Transverse colon (tissue), 4 donors: ENCODE measurements at regions not wholly inside any gene's neighbourhood (a gene's known extent, or its start where the extent isn't known, plus 50 kb on each side); places are given as distances from the start of the nearest gene placed in this dataset.

Source experiments
- DNase-seq: peaks from one replicate; pipeline ENCODE4 v3.0.0-alpha.2; 2019
- H3K27ac ChIP-seq, 4 donors: fragments of 200-600 bp; sonication (generic); 2 replicates each; pipeline ENCODE4 v1.5.1; 2016 to 2018; ENCODE audit warnings: inconsistent platforms in 4 of 4
- H3K27me3 ChIP-seq: fragments of 200-600 bp; sonication (generic); 2 replicates; pipeline ENCODE4 v1.5.1; 2017; ENCODE audit warnings: inconsistent platforms
- H3K36me3 ChIP-seq, 4 donors: fragments of 200-600 bp; sonication (generic); 2 replicates each; pipeline ENCODE4 v1.5.1; 2017 to 2019; ENCODE audit warnings: inconsistent platforms in 4 of 4
- H3K4me1 ChIP-seq, 4 donors: fragments of 200-600 bp; sonication (generic); 2 replicates each; pipeline ENCODE4 v1.5.1; 2017 to 2020; ENCODE audit warnings: inconsistent platforms in 4 of 4
- H3K4me3 ChIP-seq, 4 donors: fragments of 200-600 bp; sonication (generic); 1 replicate in 1 of 4; 2 replicates in 3 of 4; pipeline versions ENCODE4 v1.5.1 to v1.6.1; 2017 to 2019; ENCODE audit warnings: inconsistent platforms in 4 of 4
- H3K9me3 ChIP-seq, 2 donors: fragments of 200-600 bp; sonication (generic); 2 replicates each; pipeline ENCODE4 v1.5.1; 2017 to 2019; ENCODE audit warnings: inconsistent platforms in 2 of 2
- EP300 ChIP-seq: sonication (generic); formaldehyde crosslinking; IDR thresholded peaks from one replicate; pipeline ENCODE4 v1.6.1; 2017; ENCODE audit warnings: antibody characterized with exemption, low read depth
- POLR2A ChIP-seq: fragments of 450-650 bp; IDR thresholded peaks from one replicate; pipeline ENCODE4 v1.6.1; 2016; ENCODE audit warnings: antibody characterized with exemption, mild to moderate bottlenecking, moderate library complexity
- POLR2AphosphoS5 ChIP-seq, 3 donors: sonication (generic); formaldehyde crosslinking; IDR thresholded peaks; one replicate each; pipeline ENCODE4 v1.6.1; 2016; ENCODE audit warnings: antibody characterized with exemption in 3 of 3
- WGBS, 2 donors: methylation state at CpG; one replicate each; pipeline ENCODE4 v1.1.5; 2018; ENCODE audit warnings: low coverage in 1 of 2; 5-methylcytosine and 5-hydroxymethylcytosine counted together
- in situ Hi-C, 4 donors: fragments of 200-750 bp; cut with MboI; loops; one replicate each; pipeline versions ENCODE4 v1.15.0 to v1.15.1; 2017; ENCODE audit warnings: low sequenced_read_pairs in 3 of 4, low pct_ligation_motif_present in 1 of 4, low pct_unique_long_range_greater_than_20kb in 1 of 4
- intact Hi-C: fragments of 100-400 bp; cut with DNase I; formaldehyde crosslinking; loops from one replicate; pipeline ENCODE4 v1.15.1; 2023; ENCODE audit warnings: low total_unique reads
- TF ChIP-seq, protein P1 (sequence below), 5 experiments: fragments of 200-600 bp in 3 of 5; fragments of 450-650 bp in 2 of 5; sonication (generic) in 3 of 5; IDR thresholded peaks; 1 replicate in 2 of 5; 2 replicates in 3 of 5; pipeline ENCODE4 v1.5.1; 2016 to 2017; ENCODE audit warnings: antibody characterized with exemption in 5 of 5, inconsistent platforms in 3 of 5, mild to moderate bottlenecking in 2 of 5, moderate library complexity in 1 of 5

DNA sequence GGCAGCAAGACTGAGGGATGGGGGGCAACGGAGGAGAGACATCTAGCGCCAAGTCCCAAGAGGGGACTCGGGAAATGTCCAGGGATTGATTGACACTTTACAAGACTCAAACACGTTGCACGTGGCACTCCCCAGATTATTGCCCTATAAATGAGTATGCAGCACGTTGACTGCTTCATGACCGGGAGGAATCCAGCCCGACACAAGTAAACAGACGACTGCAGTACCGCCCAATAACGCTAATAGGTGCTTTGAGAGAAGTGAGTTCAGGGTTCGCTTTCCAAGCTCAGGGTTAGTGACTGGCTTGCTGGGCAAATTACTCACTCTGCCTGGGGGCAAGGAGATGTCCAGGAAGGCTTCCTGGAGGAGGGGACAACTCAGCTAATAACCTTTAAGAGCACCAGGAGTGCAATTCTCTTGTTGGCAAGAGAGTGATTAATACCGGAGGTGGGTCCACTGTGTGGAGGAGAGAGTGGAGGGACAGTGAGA, 73.3 kb upstream of the MYL10 start:
- intact Hi-C loops = no loop called here
- 22 to 23% methylated on average over 1 to 13 of the region's 13 CpGs for WGBS, 2 donors

GRCh38 chr7:101705331-101705730, 76.2 kb upstream of the MYL10 start:
- WGBS, 2 donors = 14 to 41% methylated on average over 1 to 3 of the region's 3 CpGs
- H3K4me3 ChIP-seq = no peak overlapping the region
- intact Hi-C loops (no loop called here), in situ Hi-C loops (no loop called here)
- peak overlapping the region in 1 of 4 donors; percentile 13 for H3K27ac ChIP-seq
- H3K4me1 ChIP-seq = peaks cover 6 to 48% (median 25%) of the 10 kb centered on the region in 4 donors
- TF ChIP-seq, protein P1, sequence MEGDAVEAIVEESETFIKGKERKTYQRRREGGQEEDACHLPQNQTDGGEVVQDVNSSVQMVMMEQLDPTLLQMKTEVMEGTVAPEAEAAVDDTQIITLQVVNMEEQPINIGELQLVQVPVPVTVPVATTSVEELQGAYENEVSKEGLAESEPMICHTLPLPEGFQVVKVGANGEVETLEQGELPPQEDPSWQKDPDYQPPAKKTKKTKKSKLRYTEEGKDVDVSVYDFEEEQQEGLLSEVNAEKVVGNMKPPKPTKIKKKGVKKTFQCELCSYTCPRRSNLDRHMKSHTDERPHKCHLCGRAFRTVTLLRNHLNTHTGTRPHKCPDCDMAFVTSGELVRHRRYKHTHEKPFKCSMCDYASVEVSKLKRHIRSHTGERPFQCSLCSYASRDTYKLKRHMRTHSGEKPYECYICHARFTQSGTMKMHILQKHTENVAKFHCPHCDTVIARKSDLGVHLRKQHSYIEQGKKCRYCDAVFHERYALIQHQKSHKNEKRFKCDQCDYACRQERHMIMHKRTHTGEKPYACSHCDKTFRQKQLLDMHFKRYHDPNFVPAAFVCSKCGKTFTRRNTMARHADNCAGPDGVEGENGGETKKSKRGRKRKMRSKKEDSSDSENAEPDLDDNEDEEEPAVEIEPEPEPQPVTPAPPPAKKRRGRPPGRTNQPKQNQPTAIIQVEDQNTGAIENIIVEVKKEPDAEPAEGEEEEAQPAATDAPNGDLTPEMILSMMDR (IDR thresholded peaks at IDR 0.05) = no peak
- TF ChIP-seq POLR2AphosphoS5 (IDR thresholded peaks at IDR 0.05) (no peak), POLR2A (no peak), EP300 (no peak)
- H3K9me3 ChIP-seq = no peaks in the 10 kb centered on the region
- H3K36me3 ChIP-seq = no peaks in the 10 kb centered on the region
- no peak for DNase-seq
- no peaks in the 10 kb centered on the region for H3K27me3 ChIP-seq

More for the DNA sequence above, 73.3 kb upstream of the MYL10 start:
- H3K36me3 ChIP-seq = no peaks in the 10 kb centered on the region
- TF ChIP-seq POLR2AphosphoS5 (IDR thresholded peaks at IDR 0.05) (peak in 2 of 3 donors; percentile 75 to 80), POLR2A (peak; percentile 79), EP300 (peak; percentile 28)
- TF ChIP-seq, protein P1 (IDR thresholded peaks at IDR 0.05) = peak in 4 of 5 experiments; percentile 27 to 78 (median 56)
- H3K9me3 ChIP-seq = no peaks in the 10 kb centered on the region
- H3K4me1 ChIP-seq = peaks cover 6 to 40% (median 20%) of the 10 kb centered on the region in 4 donors
- in situ Hi-C loops = no loop called here
- H3K27ac ChIP-seq = peak overlapping the region; percentile 63 to 88 (median 78)
- H3K4me3 ChIP-seq = peak overlapping the region in 1 of 4 donors; percentile 3
- DNase-seq = peak; percentile 87
- no peaks in the 10 kb centered on the region for H3K27me3 ChIP-seq

DNA sequence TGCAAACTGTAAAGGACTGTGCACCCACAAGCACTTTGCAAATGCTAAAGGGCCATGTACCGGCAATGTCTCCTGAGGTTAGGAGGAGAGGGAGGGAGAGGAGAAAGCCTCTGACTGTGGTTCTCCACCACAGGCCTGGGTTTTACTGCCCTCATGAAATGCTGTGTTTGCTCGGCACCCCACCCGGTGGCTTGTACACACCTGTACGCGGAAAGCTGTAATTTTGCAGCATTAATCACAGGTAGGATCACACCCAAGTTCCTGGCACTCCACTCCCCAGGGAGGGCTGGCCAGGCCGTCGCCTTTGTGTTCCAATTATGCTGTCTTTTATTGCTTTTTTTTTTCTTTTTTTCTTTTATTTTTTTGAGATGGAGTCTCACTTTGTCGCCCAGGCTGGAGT, 78.5 kb upstream of the MYL10 start:
- Histone ChIP-seq H3K27me3 (no peaks in the 10 kb centered on the region), H3K36me3 (no peaks in the 10 kb centered on the region), H3K4me1 (peaks cover 0 to 32% (median 17%) of the 10 kb centered on the region in 4 donors), H3K27ac (peak overlapping the region; percentile 80 to 83 (median 82)), H3K9me3 (no peaks in the 10 kb centered on the region), H3K4me3 (no peak overlapping the region)
- intact Hi-C loops (no loop called here), in situ Hi-C loops (no loop called here)
- peak; percentile 87 for DNase-seq
- 43 to 60% methylated on average over 1 to 8 of the region's 8 CpGs for WGBS, 2 donors
- TF ChIP-seq POLR2AphosphoS5 (IDR thresholded peaks at IDR 0.05) (peak; percentile 37 to 70 (median 49)), POLR2A (peak; percentile 28)
- TF ChIP-seq, protein P1 (IDR thresholded peaks at IDR 0.05) = no peak

- H3K4me3 ChIP-seq = no peak overlapping the region
- H3K9me3 ChIP-seq = no peaks in the 10 kb centered on the region
- TF ChIP-seq, protein P1 (IDR thresholded peaks at IDR 0.05) = no peak
- TF ChIP-seq POLR2A (no peak), POLR2AphosphoS5 (IDR thresholded peaks at IDR 0.05) (no peak), EP300 (no peak)
- intact Hi-C loops = no loop called here
- H3K27ac ChIP-seq = peak overlapping the region; percentile 80 to 83 (median 82)
- in situ Hi-C loops = no loop called here
- no peaks in the 10 kb centered on the region for H3K27me3 ChIP-seq
- H3K36me3 ChIP-seq = no peaks in the 10 kb centered on the region
- peaks cover 0 to 28% (median 14%) of the 10 kb centered on the region in 4 donors for H3K4me1 ChIP-seq
- 20 to 54% methylated on average over 1 to 7 of the region's 7 CpGs for WGBS, 2 donors
- DNase-seq = no peak
Observed at GRCh38 chr7:101708223-101708622, 79.1 kb upstream of the MYL10 start.
